ENCODE measurements at regions not wholly inside any gene's neighbourhood (a gene's known extent, or its start where the extent isn't known, plus 50 kb on each side); places are given as distances from the start of the nearest gene placed in this dataset.

GRCh38 chr22:44403602-44404329 is 91.0 kb upstream of the SHISAL1 start:
- Histone ChIP-seq H3K36me3 (no peaks in the 10 kb centered on the region), H3K9me3 (no peaks in the 10 kb centered on the region), H3K4me3 (no peak overlapping the region), H3K27ac (no peak overlapping the region), H3K27me3 (no peaks in the 10 kb centered on the region), H3K4me1 (no peaks in the 10 kb centered on the region)
- 75 to 79% methylated on average over 9 to 10 of the region's 10 CpGs for WGBS, 2 donors
- TF ChIP-seq CTCF (IDR thresholded peaks at IDR 0.05) (no peak), POLR2A (IDR thresholded peaks at IDR 0.05) (no peak), EP300 (IDR thresholded peaks at IDR 0.05) (no peak)
- no peak for DNase-seq (ENCODE audit: low spot score in 2 of 2)

GRCh38 chr22:44403166-44403565 is 90.4 kb upstream of the SHISAL1 start:
- no peak for DNase-seq (ENCODE audit: low spot score in 2 of 2)
- no peak for TF ChIP-seq POLR2A (IDR thresholded peaks at IDR 0.05)
- TF ChIP-seq CTCF (IDR thresholded peaks at IDR 0.05): no peak
- TF ChIP-seq EP300 (IDR thresholded peaks at IDR 0.05): no peak
- H3K27me3 ChIP-seq: no peaks in the 10 kb centered on the region
- H3K27ac ChIP-seq: no peak overlapping the region
- no peak overlapping the region for H3K4me3 ChIP-seq
- 76 to 91% methylated on average over 5 of the region's 5 CpGs for WGBS, 2 donors
- no peaks in the 10 kb centered on the region for H3K36me3 ChIP-seq
- no peaks in the 10 kb centered on the region for H3K4me1 ChIP-seq
- no peaks in the 10 kb centered on the region for H3K9me3 ChIP-seq

- no peaks in the 10 kb centered on the region for H3K9me3 ChIP-seq
- H3K36me3 ChIP-seq: no peaks in the 10 kb centered on the region
- no peak overlapping the region for H3K4me3 ChIP-seq
- TF ChIP-seq EP300 (IDR thresholded peaks at IDR 0.05) (no peak), CTCF (IDR thresholded peaks at IDR 0.05) (no peak), POLR2A (IDR thresholded peaks at IDR 0.05) (no peak)
- H3K4me1 ChIP-seq: no peaks in the 10 kb centered on the region
- 91 to 94% methylated on average over 9 to 10 of the region's 10 CpGs for WGBS, 2 donors
- H3K27ac ChIP-seq: no peak overlapping the region
- no peak for DNase-seq (ENCODE audit: low spot score in 2 of 2)
- no peaks in the 10 kb centered on the region for H3K27me3 ChIP-seq
Observed at GRCh38 chr22:44402196-44403111, 89.7 kb upstream of the SHISAL1 start.

- no peaks in the 10 kb centered on the region for H3K9me3 ChIP-seq
- TF ChIP-seq CTCF (IDR thresholded peaks at IDR 0.05) (no peak), EP300 (IDR thresholded peaks at IDR 0.05) (no peak), POLR2A (IDR thresholded peaks at IDR 0.05) (no peak)
- no peaks in the 10 kb centered on the region for H3K4me1 ChIP-seq
- H3K27me3 ChIP-seq: no peaks in the 10 kb centered on the region
- DNase-seq (ENCODE audit: low spot score in 2 of 2): no peak
- H3K27ac ChIP-seq: no peak overlapping the region
- H3K36me3 ChIP-seq: no peaks in the 10 kb centered on the region
- H3K4me3 ChIP-seq: no peak overlapping the region
- WGBS, 2 donors: 46 to 56% methylated on average over 8 to 9 of the region's 9 CpGs
Observed at GRCh38 chr22:44401783-44402110, 89.0 kb upstream of the SHISAL1 start.

GRCh38 chr22:44400763-44401060 is 88.0 kb upstream of the SHISAL1 start:
- no peaks in the 10 kb centered on the region for H3K27me3 ChIP-seq
- no peaks in the 10 kb centered on the region for H3K9me3 ChIP-seq
- no peak overlapping the region for H3K4me3 ChIP-seq
- H3K27ac ChIP-seq: no peak overlapping the region
- TF ChIP-seq POLR2A (IDR thresholded peaks at IDR 0.05) (no peak), EP300 (IDR thresholded peaks at IDR 0.05) (no peak), CTCF (IDR thresholded peaks at IDR 0.05) (no peak)
- 57 to 60% methylated on average over 3 of the region's 3 CpGs for WGBS, 2 donors
- no peak for DNase-seq (ENCODE audit: low spot score in 2 of 2)
- no peaks in the 10 kb centered on the region for H3K36me3 ChIP-seq
- H3K4me1 ChIP-seq: no peaks in the 10 kb centered on the region

Measured in tibial nerve (tissue), 4 donors.